CD14-positive monocyte (primary cell): ENCODE measurements at regions not wholly inside any gene's neighbourhood (a gene's known extent, or its start where the extent isn't known, plus 50 kb on each side); places are given as distances from the start of the nearest gene placed in this dataset.

Experiments used
- DNase-seq, 3 donors: peaks; one replicate each; pipeline ENCODE4 v3.0.0-alpha.2; 2011 to 2022
- H2AFZ ChIP-seq: 2 replicates; pipeline ENCODE4 v1.6.0; 2012; ENCODE audit warnings: mild to moderate bottlenecking, low read depth, low read length, inconsistent platforms; ENCODE audit not compliant: insufficient read depth, poor library complexity, severe bottlenecking
- H3K27ac ChIP-seq, 2 donors: 1 replicate in 1 of 2; 2 replicates in 1 of 2; pipeline ENCODE4 v1.5.1; 2012 to 2013; ENCODE audit warnings: low read length in 2 of 2, control low read depth in 1 of 2, inconsistent platforms in 1 of 2, low read depth in 1 of 2, mild to moderate bottlenecking in 1 of 2
- H3K27me3 ChIP-seq, 2 donors: one replicate each; pipeline versions ENCODE4 v1.6.0 to v1.6.1; 2011 to 2013; ENCODE audit warnings: low read length in 2 of 2; ENCODE audit not compliant: control insufficient read depth in 2 of 2, insufficient read depth in 2 of 2
- H3K36me3 ChIP-seq, 2 donors: replicated peaks in 1 of 2; 1 replicate in 1 of 2; 2 replicates in 1 of 2; pipeline versions ENCODE4 v1.5.1 to v1.6.1; 2012 to 2013; ENCODE audit warnings: low read length in 2 of 2, control low read depth in 1 of 2, inconsistent platforms in 1 of 2, mild to moderate bottlenecking in 1 of 2; ENCODE audit not compliant: insufficient read depth in 2 of 2, control insufficient read depth in 1 of 2
- H3K4me1 ChIP-seq, 2 donors: 1 replicate in 1 of 2; 2 replicates in 1 of 2; pipeline versions ENCODE4 v1.5.1 to v1.6.1; 2012 to 2013; ENCODE audit warnings: low read length in 2 of 2, control low read depth in 1 of 2, inconsistent platforms in 1 of 2, mild to moderate bottlenecking in 1 of 2, moderate library complexity in 1 of 2; ENCODE audit not compliant: insufficient read depth in 2 of 2, control insufficient read depth in 1 of 2
- H3K4me2 ChIP-seq: replicated peaks from 2 replicates; pipeline ENCODE3; 2012; ENCODE audit warnings: low read length, moderate library complexity, mild to moderate bottlenecking; ENCODE audit not compliant: poor library complexity, severe bottlenecking; ENCODE audit errors: extremely low read depth
- H3K4me3 ChIP-seq, 3 experiments: fragments of 200-600 bp in 1 of 3; sonication (generic) in 1 of 3; replicated peaks in 1 of 3; 1 replicate in 2 of 3; 2 replicates in 1 of 3; pipeline ENCODE4 v1.5.1; 2011 to 2013; ENCODE audit warnings: low read length in 3 of 3, mild to moderate bottlenecking in 3 of 3, control low read depth in 2 of 3, low read depth in 2 of 3, inconsistent platforms in 1 of 3, moderate library complexity in 1 of 3
- H3K79me2 ChIP-seq: 2 replicates; pipeline ENCODE4 v1.6.0; 2012; ENCODE audit warnings: mild to moderate bottlenecking, control low read depth, inconsistent platforms, low read length, moderate library complexity; ENCODE audit not compliant: insufficient read depth
- H3K9ac ChIP-seq: 2 replicates; pipeline ENCODE4 v1.6.0; 2017; ENCODE audit warnings: low read length, mild to moderate bottlenecking; ENCODE audit not compliant: insufficient read depth, poor library complexity, severe bottlenecking
- H3K9me3 ChIP-seq, 2 donors: replicated peaks in 1 of 2; 1 replicate in 1 of 2; 2 replicates in 1 of 2; pipeline versions ENCODE4 v1.5.1 to v1.6.1; 2012 to 2013; ENCODE audit warnings: low read length in 2 of 2, control low read depth in 1 of 2; ENCODE audit not compliant: control insufficient read depth in 1 of 2, insufficient read depth in 1 of 2
- H4K20me1 ChIP-seq: 2 replicates; pipeline ENCODE4 v1.6.0; 2012; ENCODE audit warnings: mild to moderate bottlenecking, low read length, control low read depth, moderate library complexity; ENCODE audit not compliant: insufficient read depth
- H3K27ac Mint-ChIP-seq, 7 donors: one replicate each; pipeline ENCODE4 v1.8.0; 2020; ENCODE audit warnings: mild to moderate bottlenecking in 7 of 7, mixed read lengths in 7 of 7, moderate library complexity in 6 of 7, inconsistent platforms in 2 of 7
- H3K27me3 Mint-ChIP-seq, 3 donors: one replicate each; pipeline ENCODE4 v1.8.0; 2021 to 2022; ENCODE audit warnings: low read depth in 3 of 3, mild to moderate bottlenecking in 3 of 3, mixed read lengths in 3 of 3, moderate library complexity in 3 of 3, inconsistent platforms in 1 of 3
- H3K36me3 Mint-ChIP-seq, 2 donors: one replicate each; pipeline ENCODE4 v1.8.0; 2020; ENCODE audit warnings: mixed read lengths in 2 of 2, inconsistent platforms in 1 of 2, mild to moderate bottlenecking in 1 of 2
- H3K4me1 Mint-ChIP-seq: one replicate; pipeline ENCODE4 v1.8.0; 2020; ENCODE audit warnings: mild to moderate bottlenecking, mixed read lengths
- H3K4me3 Mint-ChIP-seq, 2 donors: one replicate each; pipeline ENCODE4 v1.8.0; 2020; ENCODE audit warnings: mild to moderate bottlenecking in 2 of 2, mixed read lengths in 2 of 2, moderate library complexity in 1 of 2
- H3K9me3 Mint-ChIP-seq, 7 donors: one replicate each; pipeline ENCODE4 v1.8.0; 2020 to 2022; ENCODE audit warnings: mixed read lengths in 7 of 7, mild to moderate bottlenecking in 6 of 7, moderate library complexity in 6 of 7, inconsistent platforms in 2 of 7
- WGBS: methylation state at CpG from one replicate; pipeline ENCODE4 v1.1.5; 2013; ENCODE audit warnings: missing lambda C conversion rate; ENCODE audit not compliant: insufficient coverage; 5-methylcytosine and 5-hydroxymethylcytosine counted together
- intact Hi-C, 2 donors: fragments of 100-400 bp; cut with micrococcal nuclease; formaldehyde crosslinking; loops; one replicate each; pipeline versions ENCODE4 v1.15.0 to v1.15.1; 2023
- TF ChIP-seq, protein P1 (sequence below): fragments of 200-600 bp; IDR thresholded peaks from one replicate; pipeline ENCODE4 v1.8.0; 2022; ENCODE audit warnings: antibody characterized with exemption, mild to moderate bottlenecking

DNA sequence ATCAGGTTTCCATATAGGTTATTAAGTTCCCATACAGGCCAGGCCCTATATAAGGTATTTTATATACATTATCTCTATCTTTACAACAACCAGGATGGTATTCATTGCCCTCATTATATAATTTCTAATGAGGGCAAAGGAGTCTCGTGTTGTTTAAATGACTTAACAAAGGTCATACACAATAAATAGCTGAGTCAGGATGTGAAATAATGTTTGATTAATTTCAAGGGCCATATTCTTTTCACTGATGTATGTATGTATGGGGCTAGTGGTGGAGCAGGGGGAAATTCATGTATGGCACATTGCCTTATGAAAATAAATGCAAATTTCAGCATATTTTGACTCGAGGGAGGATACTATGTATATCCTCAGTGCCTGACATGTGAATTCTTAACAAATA lies 200.7 kb downstream of the FAXC start:
- Mint-ChIP-seq H3K4me3 (no peak overlapping the region), H3K27me3 (peaks cover 0 to 4% (median 2%) of the 10 kb centered on the region in 3 donors), H3K4me1 (no peaks in the 10 kb centered on the region), H3K36me3 (no peaks in the 10 kb centered on the region), H3K9me3 (peaks cover 0 to 1% (median 0%) of the 10 kb centered on the region in 7 donors), H3K27ac (no peak overlapping the region)
- Histone ChIP-seq H3K79me2 (no peaks in the 10 kb centered on the region), H3K27me3 (no peaks in the 10 kb centered on the region), H3K4me1 (no peaks in the 10 kb centered on the region), H3K36me3 (no peaks in the 10 kb centered on the region), H3K4me2 (no peak overlapping the region), H2AFZ (no peak overlapping the region), H3K9ac (no peak overlapping the region), H3K9me3 (no peaks in the 10 kb centered on the region), H3K27ac (no peak overlapping the region), H4K20me1 (no peaks in the 10 kb centered on the region), H3K4me3 (no peak overlapping the region)
- TF ChIP-seq, protein P1, sequence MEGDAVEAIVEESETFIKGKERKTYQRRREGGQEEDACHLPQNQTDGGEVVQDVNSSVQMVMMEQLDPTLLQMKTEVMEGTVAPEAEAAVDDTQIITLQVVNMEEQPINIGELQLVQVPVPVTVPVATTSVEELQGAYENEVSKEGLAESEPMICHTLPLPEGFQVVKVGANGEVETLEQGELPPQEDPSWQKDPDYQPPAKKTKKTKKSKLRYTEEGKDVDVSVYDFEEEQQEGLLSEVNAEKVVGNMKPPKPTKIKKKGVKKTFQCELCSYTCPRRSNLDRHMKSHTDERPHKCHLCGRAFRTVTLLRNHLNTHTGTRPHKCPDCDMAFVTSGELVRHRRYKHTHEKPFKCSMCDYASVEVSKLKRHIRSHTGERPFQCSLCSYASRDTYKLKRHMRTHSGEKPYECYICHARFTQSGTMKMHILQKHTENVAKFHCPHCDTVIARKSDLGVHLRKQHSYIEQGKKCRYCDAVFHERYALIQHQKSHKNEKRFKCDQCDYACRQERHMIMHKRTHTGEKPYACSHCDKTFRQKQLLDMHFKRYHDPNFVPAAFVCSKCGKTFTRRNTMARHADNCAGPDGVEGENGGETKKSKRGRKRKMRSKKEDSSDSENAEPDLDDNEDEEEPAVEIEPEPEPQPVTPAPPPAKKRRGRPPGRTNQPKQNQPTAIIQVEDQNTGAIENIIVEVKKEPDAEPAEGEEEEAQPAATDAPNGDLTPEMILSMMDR = no peak
- no peak for DNase-seq
- WGBS = no CpG with 5 or more reads among the region's 2 CpGs
- intact Hi-C loops = no loop called here

DNA sequence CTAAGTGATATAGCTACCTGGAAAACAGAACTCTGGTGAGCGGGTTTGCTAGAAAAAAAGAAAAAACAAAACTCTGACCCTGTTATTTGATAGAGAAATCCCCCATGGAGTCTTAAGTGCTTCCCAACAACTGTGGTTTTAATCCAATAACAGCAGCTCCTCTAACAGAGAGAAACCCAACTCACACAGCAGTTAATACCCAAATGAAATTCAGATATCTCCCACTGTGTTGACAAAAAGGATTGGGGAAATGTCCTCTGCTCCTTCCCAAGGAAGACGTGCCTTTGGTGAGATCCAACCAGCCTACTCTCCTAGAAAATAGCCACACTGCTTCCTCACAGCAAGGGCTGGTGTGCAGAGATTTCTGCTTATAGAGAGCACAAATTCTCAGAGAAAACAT lies 200.4 kb upstream of the FBXL4 start:
- Histone ChIP-seq H3K27ac (no peak overlapping the region), H3K4me1 (no peaks in the 10 kb centered on the region), H3K36me3 (no peaks in the 10 kb centered on the region), H2AFZ (no peak overlapping the region), H3K79me2 (no peaks in the 10 kb centered on the region), H3K4me3 (no peak overlapping the region), H3K9me3 (no peaks in the 10 kb centered on the region), H3K4me2 (no peak overlapping the region), H3K27me3 (no peaks in the 10 kb centered on the region), H4K20me1 (no peaks in the 10 kb centered on the region), H3K9ac (no peak overlapping the region)
- Mint-ChIP-seq H3K36me3 (no peaks in the 10 kb centered on the region), H3K27ac (no peak overlapping the region), H3K9me3 (no peaks in the 10 kb centered on the region), H3K4me1 (no peaks in the 10 kb centered on the region), H3K4me3 (no peak overlapping the region), H3K27me3 (peaks cover 0 to 4% (median 0%) of the 10 kb centered on the region in 3 donors)
- intact Hi-C loops = no loop called here
- no CpG with 5 or more reads among the region's 2 CpGs for WGBS
- TF ChIP-seq, protein P1 = no peak
- no peak for DNase-seq
